HCT116 (cell line): ENCODE measurements at regions not wholly inside any gene's neighbourhood (a gene's known extent, or its start where the extent isn't known, plus 50 kb on each side); places are given as distances from the start of the nearest gene placed in this dataset.

Source experiments
- ATAC-seq: fragments of 200-7000 bp; cut with Tn5 transposase; 2 replicates; pipeline ENCODE4 v1.9.1; 2020; ENCODE audit warnings: mild to moderate bottlenecking, moderate library complexity
- BruUV-seq: library from RNA; stranded (reverse); fragments of 400-500 nt; replicated peaks from 2 replicates; lab custom pipeline; 2021; lab: Mats Ljungman, UMichigan
- CTCF ChIA-PET: fragments of 300-600 bp; sonication (Branson Sonifier 250); formaldehyde crosslinking; loops from one replicate; lab custom pipeline; 2021; ENCODE audit warnings: antibody characterized with exemption; lab: Charles Lee
- POLR2A ChIA-PET: fragments of 300-600, 350-600 bp; sonication (Branson Sonifier 250); formaldehyde crosslinking; loops from one replicate; lab custom pipeline; 2021; ENCODE audit warnings: antibody characterized with exemption; lab: Charles Lee
- RAD21 ChIA-PET, 2 experiments: fragments of 300-600 bp; sonication (Branson Sonifier 250); formaldehyde crosslinking; loops; one replicate each; lab custom pipeline; 2023; ENCODE audit warnings: low total read pairs in 2 of 2; ENCODE audit not compliant: uncharacterized antibody in 2 of 2, unreplicated experiment in 2 of 2, low non-redundant PET in 1 of 2; lab: Charles Lee
- DNase-seq: peaks from one replicate; pipeline ENCODE4 v3.0.0-alpha.2; 2010; ENCODE audit warnings: low read depth, low spot score
- H2AFZ ChIP-seq: fragments of 200-600 bp; shearing (Covaris generic), sonication (generic); 2 replicates; pipeline ENCODE4 v1.6.1; 2017; ENCODE audit warnings: low read depth, mixed run types, mixed read lengths, antibody characterized with exemption, low read length; ENCODE audit not compliant: poor library complexity, severe bottlenecking
- H3K27ac ChIP-seq: 2 replicates; pipeline ENCODE4 v1.5.1; 2012; ENCODE audit warnings: low read depth, low read length
- H3K27me3 ChIP-seq: fragments of 200-600 bp; sonication (generic); 2 replicates; pipeline ENCODE4 v1.6.1; 2016; ENCODE audit warnings: mixed run types, low read length, mixed read lengths; ENCODE audit not compliant: insufficient read depth
- H3K36me3 ChIP-seq, 2 experiments: fragments of 200-500 bp in 1 of 2; fragments of 200-600 bp in 1 of 2; sonication (Bioruptor generic) in 1 of 2; sonication (generic) in 1 of 2; 2 replicates each; pipeline versions ENCODE4 v1.5.1 to v1.6.1; 2014 to 2016; ENCODE audit warnings: low read length in 2 of 2, inconsistent platforms in 1 of 2, mixed read lengths in 1 of 2, mixed run types in 1 of 2; ENCODE audit not compliant: insufficient read depth in 2 of 2, control insufficient read depth in 1 of 2
- H3K4me1 ChIP-seq, 2 experiments: fragments of 200-600 bp in 1 of 2; sonication (generic) in 1 of 2; 2 replicates each; pipeline versions ENCODE4 v1.5.1 to v1.6.1; 2012 to 2017; ENCODE audit warnings: low read length in 2 of 2, inconsistent platforms in 1 of 2, mild to moderate bottlenecking in 1 of 2, mixed read lengths in 1 of 2, mixed run types in 1 of 2, moderate library complexity in 1 of 2; ENCODE audit not compliant: insufficient read depth in 2 of 2, control insufficient read depth in 1 of 2
- H3K4me2 ChIP-seq: fragments of 200-600 bp; sonication (generic); 2 replicates; pipeline ENCODE4 v1.6.1; 2017; ENCODE audit warnings: mixed run types, low read length, mixed read lengths
- H3K4me3 ChIP-seq, 2 experiments: fragments of 200-600 bp in 1 of 2; sonication (generic) in 1 of 2; replicated peaks in 1 of 2; 2 replicates each; pipeline ENCODE4 v1.5.1; 2011 to 2016; ENCODE audit warnings: low read length in 2 of 2, control low read depth in 1 of 2, low read depth in 1 of 2, mild to moderate bottlenecking in 1 of 2, mixed read lengths in 1 of 2, mixed run types in 1 of 2
- H3K79me2 ChIP-seq: fragments of 200-600 bp; sonication (generic); 2 replicates; pipeline ENCODE4 v1.6.1; 2017; ENCODE audit warnings: mild to moderate bottlenecking, mixed run types, low read length, moderate library complexity, mixed read lengths; ENCODE audit not compliant: insufficient read depth
- H3K9ac ChIP-seq: fragments of 200-600 bp; sonication (generic); 2 replicates; pipeline ENCODE4 v1.6.1; 2016; ENCODE audit warnings: low read length, mixed read lengths
- H3K9me2 ChIP-seq: fragments of 200-600 bp; sonication (generic), shearing (Covaris generic); 2 replicates; pipeline ENCODE4 v1.6.1; 2017; ENCODE audit warnings: mixed run types, mild to moderate bottlenecking, moderate library complexity; ENCODE audit not compliant: insufficient read depth
- H3K9me3 ChIP-seq, 2 experiments: fragments of 200-500 bp in 1 of 2; fragments of 200-600 bp in 1 of 2; sonication (Bioruptor generic) in 1 of 2; sonication (generic) in 1 of 2; 2 replicates each; pipeline ENCODE4 v1.6.1; 2014 to 2017; ENCODE audit warnings: low read length in 2 of 2, mixed read lengths in 2 of 2, inconsistent platforms in 1 of 2, low read depth in 1 of 2, mild to moderate bottlenecking in 1 of 2, mixed run types in 1 of 2, moderate library complexity in 1 of 2; ENCODE audit not compliant: control insufficient read depth in 1 of 2, insufficient read depth in 1 of 2
- H4K20me1 ChIP-seq: fragments of 200-600 bp; sonication (generic), shearing (Covaris generic); 2 replicates; pipeline ENCODE4 v1.6.1; 2017; ENCODE audit warnings: mixed run types, mild to moderate bottlenecking, moderate library complexity; ENCODE audit not compliant: insufficient read depth
- ATF3 ChIP-seq: IDR thresholded peaks from 2 replicates; pipeline ENCODE4 v1.6.1; 2012
- CEBPB ChIP-seq: IDR thresholded peaks from 2 replicates; pipeline ENCODE4 v1.6.1; 2012; ENCODE audit warnings: low read depth
- CTCF ChIP-seq, 3 experiments: fragments of 200-600 bp in 1 of 3; sonication (generic) in 1 of 3; IDR thresholded peaks in 2 of 3; conservative IDR thresholded peaks in 1 of 3; 2 replicates each; pipeline ENCODE4 v1.5.1; 2012 to 2017; ENCODE audit warnings: low read depth in 2 of 3, low read length in 2 of 3, antibody characterized with exemption in 1 of 3, borderline replicate concordance in 1 of 3, control low read depth in 1 of 3, mild to moderate bottlenecking in 1 of 3, mixed read lengths in 1 of 3, mixed run types in 1 of 3, moderate library complexity in 1 of 3; ENCODE audit not compliant: insufficient read depth in 1 of 3
- EGR1 ChIP-seq: IDR thresholded peaks from 2 replicates; pipeline ENCODE4 v1.6.1; 2012; ENCODE audit warnings: low read depth
- ELF1 ChIP-seq: IDR thresholded peaks from 2 replicates; pipeline ENCODE4 v1.6.1; 2012; ENCODE audit warnings: low read depth, borderline replicate concordance
- EZH2 ChIP-seq: fragments of 200-600 bp; sonication (generic); IDR thresholded peaks from 2 replicates; pipeline ENCODE4 v1.6.1; 2017; ENCODE audit warnings: antibody characterized with exemption, mixed run types
- EZH2phosphoT487 ChIP-seq: fragments of 200-600 bp; IDR thresholded peaks from 2 replicates; pipeline ENCODE4 v1.6.1; 2018; ENCODE audit warnings: antibody characterized with exemption, borderline replicate concordance
- FOSL1 ChIP-seq: IDR thresholded peaks from 2 replicates; pipeline ENCODE4 v1.6.1; 2012; ENCODE audit warnings: low read depth
- JUND ChIP-seq: IDR thresholded peaks from 2 replicates; pipeline ENCODE4 v1.6.1; 2012
- MAX ChIP-seq: IDR thresholded peaks from 2 replicates; pipeline ENCODE4 v1.6.1; 2012
- POLR2A ChIP-seq: IDR thresholded peaks from 2 replicates; pipeline ENCODE4 v1.7.0; 2011; ENCODE audit warnings: borderline replicate concordance; ENCODE audit not compliant: insufficient read depth, insufficient read length; ENCODE audit errors: extremely low read depth
- POLR2AphosphoS5 ChIP-seq: IDR thresholded peaks from 2 replicates; pipeline ENCODE4 v1.6.1; 2011; ENCODE audit warnings: mild to moderate bottlenecking, low read depth, low read length, moderate library complexity
- RAD21 ChIP-seq: IDR thresholded peaks from 2 replicates; pipeline ENCODE4 v1.6.1; 2012; ENCODE audit warnings: low read depth, mild to moderate bottlenecking
- REST ChIP-seq: IDR thresholded peaks from 2 replicates; pipeline ENCODE4 v1.6.1; 2012; ENCODE audit warnings: low read depth
- SP1 ChIP-seq: IDR thresholded peaks from 2 replicates; pipeline ENCODE4 v1.6.1; 2012; ENCODE audit warnings: low read depth
- SRF ChIP-seq: IDR thresholded peaks from 2 replicates; pipeline ENCODE4 v1.6.1; 2012; ENCODE audit warnings: low read depth
- TCF7L2 ChIP-seq: IDR thresholded peaks from 2 replicates; pipeline ENCODE4 v1.7.0; 2011; ENCODE audit warnings: borderline replicate concordance, inconsistent platforms; ENCODE audit not compliant: insufficient read depth, insufficient read length; ENCODE audit errors: extremely low read depth
- YY1 ChIP-seq: IDR thresholded peaks from 2 replicates; pipeline ENCODE4 v1.6.1; 2011; ENCODE audit warnings: low read length, low read depth, moderate library complexity, mild to moderate bottlenecking; ENCODE audit not compliant: insufficient replicate concordance; ENCODE audit errors: extremely low read depth
- ZBTB33 ChIP-seq: IDR thresholded peaks from 2 replicates; pipeline ENCODE4 v1.6.1; 2011; ENCODE audit warnings: mild to moderate bottlenecking, low read length, moderate library complexity; ENCODE audit not compliant: insufficient replicate concordance; ENCODE audit errors: extremely low read depth
- ZFX ChIP-seq: fragments of 450-650 bp; IDR thresholded peaks from 2 replicates; pipeline ENCODE4 v1.6.1; 2017
- intact Hi-C: fragments of 100-400 bp; cut with micrococcal nuclease; formaldehyde crosslinking; loops from 2 replicates; pipeline ENCODE4 v1.10.0; 2022

GRCh38 chr2:226336283-226336682 lies 463.3 kb downstream of the IRS1 start:
- H3K4me3 ChIP-seq, result peak overlapping the region in 1 of 2 experiments; percentile 12; a peak in 1 of 4 replicates
- intact Hi-C loops, result no loop called here
- H3K79me2 ChIP-seq, result no peaks in the 10 kb centered on the region
- peak overlapping the region; percentile 60 for H3K4me2 ChIP-seq
- no peaks in the 10 kb centered on the region for H3K27me3 ChIP-seq
- CTCF ChIA-PET, result no interaction called here
- DNase-seq (no peak), ATAC-seq (peak; percentile 43; the same call in 1 of the 2 replicates)
- RAD21 ChIA-PET, result no interaction called here
- TF ChIP-seq EZH2 (no peak), SP1 (peak; percentile 42; the same call in 1 of the 2 replicates), MAX (no peak), ATF3 (no peak), YY1 (no peak), ZFX (no peak), ELF1 (no peak), SRF (no peak), EGR1 (no peak), POLR2AphosphoS5 (no peak), ZBTB33 (no peak), RAD21 (no peak), REST (no peak), TCF7L2 (no peak), CTCF (IDR thresholded peaks at IDR 0.05 in 2 of 3, conservative IDR thresholded peaks at IDR 0.05 in 1 of 3; ENCODE audit: borderline replicate concordance in 1 of 3, insufficient read depth in 1 of 3, low read depth in 2 of 3, low read length in 2 of 3) (no peak), POLR2A (no peak), EZH2phosphoT487 (no peak), CEBPB (0 out of 2 replicates have a peak, but pooled peaks have one; percentile 6), FOSL1 (peak; percentile 76), JUND (peak; percentile 64)
- H3K36me3 ChIP-seq, result 0 out of 4 replicates have a peak, but pooled peaks cover 0 to 7% of the 10 kb centered on the region in 2 experiments
- no peaks in the 10 kb centered on the region for H4K20me1 ChIP-seq
- H3K9ac ChIP-seq, result peak overlapping the region; percentile 48
- H3K4me1 ChIP-seq, result peaks cover 38 to 53% of the 10 kb centered on the region in 2 experiments
- POLR2A ChIA-PET, result no interaction called here
- no peaks in the 10 kb centered on the region for H3K9me3 ChIP-seq
- H2AFZ ChIP-seq, result peak overlapping the region; percentile 28
- H3K9me2 ChIP-seq, result no peaks in the 10 kb centered on the region
- no TSS peak for BruUV-seq
- H3K27ac ChIP-seq, result peak overlapping the region; percentile 73
